Loucy (cell line): ENCODE measurements at regions not wholly inside any gene's neighbourhood (a gene's known extent, or its start where the extent isn't known, plus 50 kb on each side); places are given as distances from the start of the nearest gene placed in this dataset.

Experiments
- EZH2phosphoT487 ChIP-seq: fragments of 200-600 bp; IDR thresholded peaks from 2 replicates; pipeline ENCODE4 v1.6.1; 2018; ENCODE audit warnings: antibody characterized with exemption, mild to moderate bottlenecking, moderate library complexity, borderline replicate concordance
- TF ChIP-seq, protein P1 (sequence below): fragments of 200-600 bp; sonication (generic); conservative IDR thresholded peaks from 2 replicates; pipeline ENCODE4 v1.5.1; 2014; ENCODE audit warnings: mild to moderate bottlenecking, antibody characterized with exemption, low read length

DNA sequence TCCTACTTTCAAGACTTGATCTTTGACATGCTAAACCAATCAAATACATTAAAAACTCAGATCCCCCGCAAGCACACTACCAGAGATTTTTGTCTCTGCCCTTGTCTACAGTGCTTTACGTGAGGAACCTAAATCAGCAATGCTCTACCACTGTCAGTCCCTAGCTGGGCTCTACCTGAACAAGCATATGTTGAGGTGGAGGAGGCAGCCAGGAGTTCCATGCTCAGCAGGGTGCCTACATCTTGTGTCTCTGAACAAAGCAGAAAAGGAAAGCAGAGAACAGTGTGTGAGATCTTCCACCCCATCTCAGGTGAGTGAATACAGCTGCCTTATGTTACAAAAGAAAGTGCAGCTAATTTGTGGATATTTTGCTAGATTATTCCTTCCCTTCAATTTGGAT is 255.0 kb downstream of the NDUFS4 start:
- TF ChIP-seq, protein P1, sequence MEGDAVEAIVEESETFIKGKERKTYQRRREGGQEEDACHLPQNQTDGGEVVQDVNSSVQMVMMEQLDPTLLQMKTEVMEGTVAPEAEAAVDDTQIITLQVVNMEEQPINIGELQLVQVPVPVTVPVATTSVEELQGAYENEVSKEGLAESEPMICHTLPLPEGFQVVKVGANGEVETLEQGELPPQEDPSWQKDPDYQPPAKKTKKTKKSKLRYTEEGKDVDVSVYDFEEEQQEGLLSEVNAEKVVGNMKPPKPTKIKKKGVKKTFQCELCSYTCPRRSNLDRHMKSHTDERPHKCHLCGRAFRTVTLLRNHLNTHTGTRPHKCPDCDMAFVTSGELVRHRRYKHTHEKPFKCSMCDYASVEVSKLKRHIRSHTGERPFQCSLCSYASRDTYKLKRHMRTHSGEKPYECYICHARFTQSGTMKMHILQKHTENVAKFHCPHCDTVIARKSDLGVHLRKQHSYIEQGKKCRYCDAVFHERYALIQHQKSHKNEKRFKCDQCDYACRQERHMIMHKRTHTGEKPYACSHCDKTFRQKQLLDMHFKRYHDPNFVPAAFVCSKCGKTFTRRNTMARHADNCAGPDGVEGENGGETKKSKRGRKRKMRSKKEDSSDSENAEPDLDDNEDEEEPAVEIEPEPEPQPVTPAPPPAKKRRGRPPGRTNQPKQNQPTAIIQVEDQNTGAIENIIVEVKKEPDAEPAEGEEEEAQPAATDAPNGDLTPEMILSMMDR: no peak
- no peak for TF ChIP-seq EZH2phosphoT487
